ENCODE measurements at regions not wholly inside any gene's neighbourhood (a gene's known extent, or its start where the extent isn't known, plus 50 kb on each side); places are given as distances from the start of the nearest gene placed in this dataset.

DNA sequence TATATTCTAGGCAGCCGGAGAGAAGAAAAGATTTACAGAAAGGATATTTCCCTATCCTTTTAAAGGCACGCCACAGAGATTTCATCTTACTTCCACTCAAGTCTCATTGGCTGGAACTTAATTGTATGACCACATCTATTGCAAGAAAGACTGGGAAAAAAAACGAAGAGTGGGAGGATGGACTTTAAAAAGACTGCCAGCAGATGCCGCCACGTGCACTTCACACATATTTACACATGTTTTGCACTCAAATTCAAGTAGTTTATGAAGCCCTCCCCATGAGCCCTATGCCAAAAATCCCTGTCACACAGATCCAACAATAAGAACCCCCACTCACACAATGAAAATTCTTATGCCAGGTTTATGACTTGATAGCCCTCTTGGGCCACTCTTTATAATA lies 138.5 kb upstream of the TYRP1 start:
- H3K9ac ChIP-seq (ENCODE audit: low read depth, low read length) = no peak overlapping the region
- H3K4me2 ChIP-seq (ENCODE audit: insufficient read depth, low read length) = no peak overlapping the region
- H3K9me3 ChIP-seq (ENCODE audit: insufficient read depth, low read length, severe bottlenecking) = no peaks in the 10 kb centered on the region
- no peaks in the 10 kb centered on the region for H3K4me1 ChIP-seq (ENCODE audit: insufficient read depth, low read length)
- no peak overlapping the region for H3K4me3 ChIP-seq (ENCODE audit: low read depth in 1 of 2, low read length in 2 of 2)
- H3K36me3 ChIP-seq (ENCODE audit: insufficient read depth, low read length) = no peaks in the 10 kb centered on the region
- H2AFZ ChIP-seq (ENCODE audit: low read depth, low read length) = no peak overlapping the region
- no peaks in the 10 kb centered on the region for H4K20me1 ChIP-seq (ENCODE audit: insufficient read depth, low read length)
- no peak for ATAC-seq (ENCODE audit: insufficient read depth, low read depth)
- no peaks in the 10 kb centered on the region for H3K79me2 ChIP-seq (ENCODE audit: insufficient read depth, low read length)
- no peak overlapping the region for H3K27ac ChIP-seq (ENCODE audit: low read length)
- H3K27me3 ChIP-seq (ENCODE audit: insufficient read depth, low read length, poor library complexity) = no peaks in the 10 kb centered on the region
- no peak for DNase-seq
- TF ChIP-seq CTCF (IDR thresholded peaks at IDR 0.05; ENCODE audit: borderline replicate concordance, extremely low read depth, low read length, poor library complexity, severe bottlenecking) (no peak), EZH2 (IDR thresholded peaks at IDR 0.05; ENCODE audit: borderline replicate concordance, low read depth, low read length, severe bottlenecking) (no peak)

GRCh38 chr9:12566404-12567090 lies 126.6 kb upstream of the TYRP1 start:
- Histone ChIP-seq H3K4me2 (ENCODE audit: insufficient read depth, low read length) (no peak overlapping the region), H3K27me3 (ENCODE audit: insufficient read depth, low read length, poor library complexity) (no peaks in the 10 kb centered on the region), H4K20me1 (ENCODE audit: insufficient read depth, low read length) (no peaks in the 10 kb centered on the region), H3K4me3 (ENCODE audit: low read depth in 1 of 2, low read length in 2 of 2) (no peak overlapping the region), H2AFZ (ENCODE audit: low read depth, low read length) (no peak overlapping the region), H3K36me3 (ENCODE audit: insufficient read depth, low read length) (no peaks in the 10 kb centered on the region), H3K27ac (ENCODE audit: low read length) (no peak overlapping the region), H3K4me1 (ENCODE audit: insufficient read depth, low read length) (no peaks in the 10 kb centered on the region), H3K9me3 (ENCODE audit: insufficient read depth, low read length, severe bottlenecking) (no peaks in the 10 kb centered on the region), H3K9ac (ENCODE audit: low read depth, low read length) (no peak overlapping the region), H3K79me2 (ENCODE audit: insufficient read depth, low read length) (no peaks in the 10 kb centered on the region)
- no peak for ATAC-seq (ENCODE audit: insufficient read depth, low read depth)
- TF ChIP-seq CTCF (IDR thresholded peaks at IDR 0.05; ENCODE audit: borderline replicate concordance, extremely low read depth, low read length, poor library complexity, severe bottlenecking) (no peak), EZH2 (IDR thresholded peaks at IDR 0.05; ENCODE audit: borderline replicate concordance, low read depth, low read length, severe bottlenecking) (no peak)
- DNase-seq = no peak

DNA sequence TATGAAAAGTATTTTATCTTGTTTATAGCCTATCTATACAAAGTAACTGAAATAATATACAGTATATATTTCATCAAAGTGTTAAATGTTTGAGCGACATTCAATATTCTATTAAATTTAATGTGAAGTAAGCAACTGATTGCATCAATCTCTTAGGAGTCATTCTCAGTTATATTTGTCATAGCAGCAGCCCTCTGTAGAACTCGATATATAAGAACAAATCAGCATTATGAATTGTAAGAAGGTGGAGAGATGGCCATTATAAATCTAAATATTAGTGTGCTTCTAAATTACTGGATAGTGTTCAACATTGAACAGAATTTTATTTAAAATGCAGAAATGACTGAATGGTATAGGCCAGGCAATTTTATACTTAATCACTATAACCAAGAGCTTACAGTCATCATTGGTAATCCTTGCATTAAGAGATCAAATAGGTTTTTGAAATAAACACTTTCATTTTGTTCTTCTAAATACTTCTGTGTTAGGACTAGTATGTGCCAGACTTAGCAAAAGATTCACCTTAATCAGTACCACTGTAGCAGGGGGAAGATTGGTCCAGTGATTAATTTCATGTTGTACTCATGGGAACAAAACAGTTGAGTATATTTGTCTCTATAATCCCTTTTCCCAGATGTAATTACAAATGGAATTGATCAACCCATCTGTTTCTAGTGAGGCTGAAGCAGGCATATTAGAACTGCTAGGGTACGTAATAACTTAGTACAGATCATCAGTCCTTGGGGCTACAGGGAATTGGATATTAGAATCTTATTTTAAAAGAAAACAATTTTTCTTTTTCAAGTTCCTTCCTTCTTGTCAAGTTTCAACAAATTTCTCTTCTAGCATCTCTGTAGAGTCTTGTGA lies 108.3 kb upstream of the TYRP1 start:
- Histone ChIP-seq H3K9me3 (ENCODE audit: insufficient read depth, low read length, severe bottlenecking) (no peaks in the 10 kb centered on the region), H3K4me3 (ENCODE audit: low read depth in 1 of 2, low read length in 2 of 2) (no peak overlapping the region), H3K79me2 (ENCODE audit: insufficient read depth, low read length) (no peaks in the 10 kb centered on the region), H2AFZ (ENCODE audit: low read depth, low read length) (no peak overlapping the region), H3K9ac (ENCODE audit: low read depth, low read length) (no peak overlapping the region), H4K20me1 (ENCODE audit: insufficient read depth, low read length) (no peaks in the 10 kb centered on the region), H3K27me3 (ENCODE audit: insufficient read depth, low read length, poor library complexity) (no peaks in the 10 kb centered on the region), H3K36me3 (ENCODE audit: insufficient read depth, low read length) (no peaks in the 10 kb centered on the region), H3K4me2 (ENCODE audit: insufficient read depth, low read length) (no peak overlapping the region), H3K27ac (ENCODE audit: low read length) (no peak overlapping the region), H3K4me1 (ENCODE audit: insufficient read depth, low read length) (no peaks in the 10 kb centered on the region)
- TF ChIP-seq CTCF (IDR thresholded peaks at IDR 0.05; ENCODE audit: borderline replicate concordance, extremely low read depth, low read length, poor library complexity, severe bottlenecking) (no peak), EZH2 (IDR thresholded peaks at IDR 0.05; ENCODE audit: borderline replicate concordance, low read depth, low read length, severe bottlenecking) (no peak)
- no peak for DNase-seq
- no peak for ATAC-seq (ENCODE audit: insufficient read depth, low read depth)
